ENCODE measurements at regions not wholly inside any gene's neighbourhood (a gene's known extent, or its start where the extent isn't known, plus 50 kb on each side); places are given as distances from the start of the nearest gene placed in this dataset.
"Not testable (repeated sequence)": the region's sequence is repeated elsewhere in the genome, so short reads cannot be mapped to it uniquely, and the experiment has no call there.

- not testable (repeated sequence) for DNase-seq (ENCODE audit: low spot score); ATAC-seq
Observed at GRCh38 chr17:33959098-33959497, 296.0 kb upstream of the CCL2 start.

GRCh38 chr17:33962857-33963655 lies 292.0 kb upstream of the CCL2 start:
- ATAC-seq (no peak), DNase-seq (ENCODE audit: low spot score) (no peak)

GRCh38 chr17:33964344-33964979 lies 290.6 kb upstream of the CCL2 start:
- ATAC-seq (peak; percentile 33), DNase-seq (ENCODE audit: low spot score) (no peak)

GRCh38 chr17:33966410-33967059 lies 288.6 kb upstream of the CCL2 start:
- ATAC-seq (no peak), DNase-seq (ENCODE audit: low spot score) (no peak)

- DNase-seq (ENCODE audit: low spot score) (no peak), ATAC-seq (no peak)
Observed at GRCh38 chr17:33967608-33968349, 287.3 kb upstream of the CCL2 start.

- no peak for DNase-seq (ENCODE audit: low spot score)
- ATAC-seq, result no peak
Observed at GRCh38 chr17:33968350-33969044, 286.6 kb upstream of the CCL2 start.

GRCh38 chr17:33970279-33970678 lies 284.8 kb upstream of the CCL2 start:
- no peak for ATAC-seq

GRCh38 chr17:33972763-33973162 lies 282.3 kb upstream of the CCL2 start:
- no peak for ATAC-seq
- no peak for DNase-seq (ENCODE audit: low spot score)

More at GRCh38 chr17:33970279-33970678, 284.8 kb upstream of the CCL2 start:
- DNase-seq (ENCODE audit: low spot score), result no peak

GRCh38 chr17:33973491-33973890 lies 281.6 kb upstream of the CCL2 start:
- ATAC-seq (no peak), DNase-seq (ENCODE audit: low spot score) (no peak)

- ATAC-seq, result no peak
- DNase-seq (ENCODE audit: low spot score), result no peak
Observed at GRCh38 chr17:33974276-33974675, 280.8 kb upstream of the CCL2 start.

GRCh38 chr17:33976831-33977230 lies 278.3 kb upstream of the CCL2 start:
- DNase-seq (ENCODE audit: low spot score) (no peak), ATAC-seq (no peak)

- DNase-seq (ENCODE audit: low spot score) (no peak), ATAC-seq (no peak)
Observed at GRCh38 chr17:33977729-33978514, 277.2 kb upstream of the CCL2 start.

- no peak for ATAC-seq
- DNase-seq (ENCODE audit: low spot score), result no peak
Observed at GRCh38 chr17:33978889-33979288, 276.2 kb upstream of the CCL2 start.

GRCh38 chr17:33980193-33980592 lies 274.9 kb upstream of the CCL2 start:
- ATAC-seq (no peak), DNase-seq (ENCODE audit: low spot score) (no peak)

- ATAC-seq (no peak), DNase-seq (ENCODE audit: low spot score) (no peak)
Observed at GRCh38 chr17:33981711-33982601, 273.1 kb upstream of the CCL2 start.

- DNase-seq (ENCODE audit: low spot score) (no peak), ATAC-seq (no peak)
Observed at GRCh38 chr17:33982909-33983308, 272.2 kb upstream of the CCL2 start.

GRCh38 chr17:33983824-33984574 lies 271.1 kb upstream of the CCL2 start:
- DNase-seq (ENCODE audit: low spot score), result no peak
- no peak for ATAC-seq

- ATAC-seq, result no peak
- no peak for DNase-seq (ENCODE audit: low spot score)
Observed at GRCh38 chr17:33986088-33986487, 269.0 kb upstream of the CCL2 start.

Data from left lobe of liver (tissue), 2 donors.